DMS153 (cell line): ENCODE measurements at regions not wholly inside any gene's neighbourhood (a gene's known extent, or its start where the extent isn't known, plus 50 kb on each side); places are given as distances from the start of the nearest gene placed in this dataset.
A peak's percentile ranks its signal among the peaks of the same experiment; 100 is the strongest.
"Not testable (repeated sequence)": the region's sequence is repeated elsewhere in the genome, so short reads cannot be mapped to it uniquely, and the experiment has no call there.

Experiments
- DNase-seq: peaks from one replicate; lab custom pipeline; 2025; lab: John Stamatoyannopoulos, UW

DNA sequence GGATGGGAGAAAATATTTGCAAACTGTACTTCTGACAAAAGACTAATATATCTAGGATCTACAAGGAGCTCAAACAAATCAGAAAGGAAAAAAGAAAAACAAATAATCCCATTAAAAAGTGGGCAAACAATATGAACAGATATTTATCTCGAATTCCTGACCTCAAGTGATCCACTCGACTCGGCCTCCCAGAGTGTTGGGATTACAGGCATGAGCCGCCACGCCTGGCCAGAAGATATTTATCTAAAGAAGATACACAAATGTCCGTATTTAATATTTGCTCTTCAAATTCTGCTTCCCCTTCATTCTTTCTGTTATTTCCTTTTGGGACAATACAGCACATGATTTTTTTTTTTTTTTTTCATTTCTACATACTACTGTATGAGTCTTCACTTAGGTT, 151.7 kb upstream of the GRM7 start:
- DNase-seq, result no peak

GRCh38 chr3:6714962-6715361, 146.0 kb upstream of the GRM7 start:
- no peak for DNase-seq

DNA sequence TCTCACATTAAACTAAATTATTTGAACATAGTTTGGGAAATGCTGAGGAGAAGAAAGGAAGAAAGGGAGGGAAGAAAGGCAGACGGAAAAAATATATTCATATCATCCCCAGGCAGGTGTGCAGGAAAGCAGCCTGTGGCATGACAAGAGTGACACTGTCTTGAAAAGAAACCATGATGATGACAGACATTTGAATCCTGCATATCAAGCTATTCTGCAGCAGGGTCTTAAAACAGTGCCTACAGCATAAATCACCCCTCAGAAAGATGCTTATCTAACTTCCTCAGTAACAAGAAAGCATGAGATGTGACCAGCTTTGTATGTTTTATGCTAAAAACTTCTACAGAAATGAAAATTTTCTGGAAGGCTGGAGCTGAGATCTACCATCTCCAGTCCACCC, 144.5 kb upstream of the GRM7 start:
- no peak for DNase-seq

DNA sequence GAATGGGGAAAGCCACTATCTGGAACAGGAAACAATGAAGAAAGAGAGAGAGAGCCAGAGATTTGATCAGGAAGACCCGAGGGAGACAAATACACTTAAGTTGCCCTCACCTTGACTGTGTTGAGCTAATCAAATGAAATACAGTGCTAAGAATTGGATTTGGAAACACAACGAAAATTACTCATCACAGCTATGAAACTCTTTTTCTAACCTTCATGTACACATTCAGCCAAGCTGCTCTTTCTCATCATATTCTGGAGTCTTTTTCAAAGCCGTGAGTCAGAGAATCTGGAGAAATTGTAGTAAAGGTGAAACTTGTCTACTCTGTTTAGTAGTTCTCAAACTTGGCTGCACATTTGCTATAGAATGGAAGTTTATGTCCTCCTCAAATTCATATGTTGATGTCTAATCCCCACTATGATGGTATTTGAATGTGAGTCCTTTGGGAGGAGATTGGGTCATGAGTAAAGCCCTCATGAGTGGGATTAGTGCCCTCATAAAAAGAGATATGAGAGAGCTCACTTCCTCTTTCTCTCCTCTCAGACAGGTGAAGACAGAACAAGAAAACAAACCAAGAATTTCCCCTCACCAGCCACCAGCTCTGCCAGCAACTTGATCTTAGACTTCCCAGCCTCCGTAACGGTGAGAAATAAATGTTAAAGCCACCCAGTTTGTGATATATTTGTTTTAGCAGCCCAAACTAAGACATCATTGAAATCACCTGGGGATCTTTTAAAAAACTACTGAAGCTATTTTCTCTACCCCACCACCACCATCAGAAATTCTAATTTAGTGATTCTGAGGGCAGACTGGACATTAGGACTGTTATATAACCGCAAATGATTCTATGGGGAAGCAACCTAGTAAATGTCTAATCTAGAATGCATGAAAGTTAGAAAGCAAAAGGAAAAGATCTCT, 143.6 kb upstream of the GRM7 start:
- DNase-seq, result no peak

GRCh38 chr3:6719999-6720398, 140.9 kb upstream of the GRM7 start:
- no peak for DNase-seq

- DNase-seq, result no peak
Measured at GRCh38 chr3:6721491-6721890, 139.4 kb upstream of the GRM7 start.

DNA sequence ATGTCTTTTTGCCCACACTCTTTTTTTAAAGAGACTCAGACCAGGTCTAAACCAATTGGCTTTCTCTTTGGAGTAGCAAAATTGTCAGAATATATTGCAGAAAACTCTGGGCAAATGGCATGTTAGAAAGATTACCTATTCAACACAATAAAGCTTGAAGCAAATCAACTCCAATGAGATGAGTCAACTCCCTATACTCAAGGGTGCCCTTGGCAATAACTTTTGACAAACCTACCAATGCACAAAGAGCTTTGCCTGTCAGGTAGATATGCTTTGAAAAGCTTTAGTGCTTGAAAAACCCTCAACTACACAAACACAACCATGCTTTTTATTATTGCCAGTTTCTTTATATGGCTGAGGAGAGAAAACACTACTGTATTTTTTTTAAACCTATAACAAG, 137.7 kb upstream of the GRM7 start:
- DNase-seq, result no peak

GRCh38 chr3:6726811-6727210, 134.1 kb upstream of the GRM7 start:
- DNase-seq, result no peak

DNA sequence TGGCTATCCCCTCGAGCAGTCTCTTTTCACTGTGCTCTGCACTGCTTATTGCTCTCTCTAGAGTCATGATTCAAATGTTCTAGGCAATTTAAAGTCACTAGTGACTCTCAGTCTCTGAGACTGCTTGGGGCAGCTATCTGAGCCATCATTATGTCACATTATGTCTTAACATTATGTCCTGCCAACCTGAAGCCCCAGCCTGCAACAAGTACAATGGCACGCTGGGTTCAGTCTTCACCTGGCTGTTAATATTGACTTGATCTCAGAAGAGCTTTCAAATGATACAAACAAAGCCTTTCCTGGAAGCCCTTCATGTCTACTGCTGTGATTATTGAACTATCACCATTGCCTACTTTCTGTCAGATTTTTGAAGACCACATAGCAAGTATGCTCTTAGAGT, 128.1 kb upstream of the GRM7 start:
- peak; percentile 37 for DNase-seq

- DNase-seq, result no peak
Measured at GRCh38 chr3:6733699-6734394, 127.1 kb upstream of the GRM7 start.

- DNase-seq, result no peak
Measured at GRCh38 chr3:6734395-6734746, 126.5 kb upstream of the GRM7 start.

DNA sequence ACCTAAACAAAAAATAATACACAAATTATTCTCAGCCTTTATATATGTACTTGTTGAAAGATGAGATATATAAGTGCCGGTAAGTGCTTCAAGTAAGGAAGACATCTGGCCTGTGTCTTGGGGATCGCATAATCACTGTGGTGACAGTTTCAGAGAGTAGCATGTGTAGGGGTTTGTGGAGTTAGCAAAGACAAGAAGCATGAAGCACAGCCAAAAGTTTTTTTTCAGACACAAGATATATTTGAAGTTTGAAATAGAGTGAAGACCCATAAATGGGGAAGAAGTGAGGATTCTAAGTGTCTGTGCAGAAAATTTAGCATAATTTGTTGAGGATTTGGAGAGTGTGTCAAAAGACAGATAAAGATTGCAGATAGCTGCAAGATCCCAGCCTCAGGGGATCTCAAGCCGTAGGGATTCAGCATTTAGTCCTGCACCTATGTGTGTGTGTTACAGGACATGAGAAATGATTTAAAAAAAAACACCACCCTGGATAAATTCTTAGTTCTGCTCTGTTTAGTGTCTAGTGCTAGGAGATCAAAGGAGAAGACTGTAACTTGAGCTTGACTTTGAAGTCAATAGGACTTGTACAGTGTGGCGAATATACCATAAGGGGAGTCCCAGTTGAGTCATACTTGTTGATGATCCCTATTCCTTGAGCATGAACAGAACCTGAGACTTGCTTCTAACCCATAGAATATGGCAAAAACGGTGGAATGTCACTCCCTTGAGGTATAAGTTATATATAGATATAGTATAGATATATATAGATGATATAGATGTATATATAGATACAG, 123.9 kb upstream of the GRM7 start:
- no peak for DNase-seq

DNA sequence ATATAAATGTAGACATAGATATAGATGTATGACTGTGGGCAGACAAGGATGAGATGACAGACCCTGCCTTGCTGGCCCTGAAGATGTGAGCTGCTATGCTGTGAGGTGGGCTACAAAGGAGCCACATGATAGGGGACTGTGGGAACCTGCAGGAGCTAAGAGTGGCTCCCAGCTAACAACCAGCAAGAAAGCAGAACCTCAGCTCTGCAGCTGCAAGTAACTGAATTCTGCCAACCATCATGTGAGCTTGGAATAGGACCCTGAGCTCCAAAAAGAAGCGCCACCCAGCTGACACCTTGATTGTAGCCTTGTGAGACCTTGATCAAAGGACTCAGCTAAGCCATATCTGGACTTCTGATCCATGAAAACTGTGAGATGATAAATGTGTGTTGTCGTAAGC, 123.3 kb upstream of the GRM7 start:
- DNase-seq, result no peak

- DNase-seq, result no peak
Measured at GRCh38 chr3:6739288-6739687, 121.6 kb upstream of the GRM7 start.

- no peak for DNase-seq
Measured at GRCh38 chr3:6743067-6743720, 117.7 kb upstream of the GRM7 start.

- no peak for DNase-seq
Measured at GRCh38 chr3:6746443-6746842, 114.5 kb upstream of the GRM7 start.

DNA sequence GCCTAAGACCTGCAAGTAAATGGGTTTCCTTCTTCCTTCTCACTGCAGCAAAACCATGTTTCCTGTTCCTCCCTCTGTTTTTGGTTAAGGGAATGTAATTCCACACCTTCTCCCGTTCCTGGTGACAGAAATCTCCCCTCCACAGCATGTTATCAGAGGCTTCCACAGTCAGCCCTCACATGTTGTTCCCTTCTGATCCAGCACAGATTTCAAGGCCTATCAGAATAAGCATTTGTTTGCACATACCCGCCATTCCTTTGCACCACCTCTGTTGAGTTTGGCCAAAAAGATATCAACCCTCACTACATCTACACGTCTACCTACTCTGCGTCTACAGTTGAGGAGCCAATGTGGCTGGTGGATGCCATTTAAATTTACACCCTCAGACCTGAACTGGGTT, 113.9 kb upstream of the GRM7 start:
- no peak for DNase-seq

- DNase-seq, result no peak
Measured at GRCh38 chr3:6750782-6751181, 110.1 kb upstream of the GRM7 start.

DNA sequence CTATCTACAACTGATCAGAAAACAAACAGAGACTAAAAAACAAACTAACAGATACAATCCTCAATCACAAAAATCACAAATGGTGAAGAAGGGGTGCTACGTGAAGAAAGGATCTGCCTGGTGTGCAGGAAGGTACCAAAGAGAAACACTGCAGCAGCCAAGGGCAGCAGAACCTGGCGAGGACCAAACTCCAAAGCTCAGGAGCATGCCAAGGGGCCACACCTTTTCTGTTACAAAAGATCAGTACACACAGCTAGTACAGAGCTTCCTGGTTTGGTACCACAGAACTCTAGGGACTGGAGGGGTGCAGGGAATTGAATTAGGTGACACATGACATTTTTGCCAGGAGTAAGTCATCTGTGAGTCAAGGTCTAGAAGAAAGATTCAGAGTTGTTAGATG, 107.4 kb upstream of the GRM7 start:
- no peak for DNase-seq

GRCh38 chr3:6769532-6770396, 91.2 kb upstream of the GRM7 start:
- DNase-seq, result not testable (repeated sequence)

DNA sequence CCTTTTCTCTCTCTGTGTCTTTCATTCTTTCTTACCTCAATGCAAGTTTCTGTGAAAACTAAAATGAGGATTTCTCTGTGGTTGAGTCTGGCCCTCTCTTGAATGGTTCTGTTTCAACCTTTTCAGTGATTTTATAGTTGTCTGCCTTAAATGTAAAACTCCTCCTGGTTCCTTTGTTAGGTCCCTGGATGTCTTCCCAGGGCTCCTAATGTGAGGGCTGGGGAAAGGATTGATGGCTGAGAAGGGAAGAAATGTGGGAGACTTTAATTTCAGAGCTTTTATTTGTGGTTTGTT, 90.6 kb upstream of the GRM7 start:
- DNase-seq, result no peak

DNA sequence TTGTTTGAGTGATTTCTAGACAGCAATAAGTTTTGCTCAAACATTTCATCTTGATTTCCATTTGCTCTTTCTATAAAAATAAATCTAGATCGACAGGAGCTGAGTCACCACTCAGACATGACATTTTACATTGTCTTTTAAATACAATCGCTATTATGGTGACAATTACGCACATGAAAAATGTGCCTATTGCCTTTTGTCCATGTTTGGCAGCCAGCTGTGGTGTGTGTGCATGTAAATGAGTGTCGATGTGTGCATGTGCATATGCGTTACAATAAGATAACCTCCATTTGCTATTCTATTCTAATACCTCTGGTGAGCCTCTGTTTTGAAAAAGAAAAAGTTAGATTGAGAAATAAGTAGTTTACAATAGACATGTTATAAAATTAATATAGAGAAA, 89.7 kb upstream of the GRM7 start:
- no peak for DNase-seq
